Stimulated activated CD4-positive, alpha-beta T cell treated with anti-CD3 and anti-CD28 coated beads, Interleukin-4, amount 100 ng/mL, for 1 hour (primary cell): ENCODE measurements at regions not wholly inside any gene's neighbourhood (a gene's known extent, or its start where the extent isn't known, plus 50 kb on each side); places are given as distances from the start of the nearest gene placed in this dataset.

Experiments
- DNase-seq: peaks from one replicate; pipeline ENCODE4 v3.0.0-alpha.2; 2020

DNA sequence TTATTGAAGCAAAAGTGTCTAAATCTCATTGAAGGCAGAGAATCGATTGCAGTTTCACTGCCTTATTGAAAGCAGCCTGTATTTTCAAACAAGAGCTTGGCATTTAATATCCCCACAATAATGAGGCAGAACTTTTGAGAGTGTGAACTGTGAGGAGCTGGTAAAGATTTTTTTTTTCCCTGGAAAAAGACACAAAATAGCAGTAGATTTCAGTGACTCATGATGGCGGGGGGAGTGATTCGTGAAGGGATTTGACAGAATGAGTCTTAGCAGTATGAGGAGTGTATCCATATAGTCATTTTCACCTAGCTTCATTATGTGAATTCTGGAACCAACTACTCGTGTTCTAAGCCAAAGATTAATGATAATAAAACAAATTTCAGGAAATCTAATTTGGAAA lies 242.9 kb downstream of the ARL6IP6 start:
- DNase-seq = no peak

DNA sequence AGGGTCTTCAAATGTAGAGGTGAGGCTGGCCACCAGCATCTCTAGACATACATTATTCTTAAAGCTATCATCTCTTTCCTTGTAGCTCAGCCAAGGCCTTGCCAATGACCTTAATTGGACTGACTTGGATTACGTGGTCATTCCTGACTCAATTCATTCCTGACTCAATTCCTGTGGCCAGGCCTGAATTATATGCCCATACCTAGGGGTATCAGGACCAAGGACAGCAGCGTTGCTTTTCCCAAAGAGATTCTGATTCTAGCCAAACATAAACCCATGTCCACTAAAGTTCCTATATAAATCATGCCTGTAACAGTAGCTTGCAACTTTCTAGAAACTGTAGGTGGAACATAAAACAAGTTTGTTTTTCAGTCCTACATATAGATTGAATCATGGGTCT lies 231.7 kb downstream of the ARL6IP6 start:
- no peak for DNase-seq

DNA sequence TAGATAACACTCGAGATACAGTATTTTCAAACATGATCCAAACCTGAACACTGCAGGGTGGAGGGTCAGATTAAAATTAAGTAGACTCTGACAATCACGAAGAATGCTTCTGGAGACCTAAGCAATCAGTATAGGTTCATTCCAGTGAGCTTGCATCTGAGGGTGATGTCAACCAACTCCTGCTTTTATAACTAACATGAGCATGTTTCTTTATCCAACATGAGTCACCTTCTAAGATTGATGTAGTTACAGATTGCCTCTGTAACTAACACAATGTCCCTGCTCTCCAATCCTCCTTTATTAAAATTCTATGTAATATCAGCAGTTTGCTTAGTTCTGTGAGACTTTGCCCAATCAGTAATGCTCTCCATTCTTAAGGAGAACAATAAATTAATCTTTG lies 225.7 kb downstream of the ARL6IP6 start:
- DNase-seq = no peak

DNA sequence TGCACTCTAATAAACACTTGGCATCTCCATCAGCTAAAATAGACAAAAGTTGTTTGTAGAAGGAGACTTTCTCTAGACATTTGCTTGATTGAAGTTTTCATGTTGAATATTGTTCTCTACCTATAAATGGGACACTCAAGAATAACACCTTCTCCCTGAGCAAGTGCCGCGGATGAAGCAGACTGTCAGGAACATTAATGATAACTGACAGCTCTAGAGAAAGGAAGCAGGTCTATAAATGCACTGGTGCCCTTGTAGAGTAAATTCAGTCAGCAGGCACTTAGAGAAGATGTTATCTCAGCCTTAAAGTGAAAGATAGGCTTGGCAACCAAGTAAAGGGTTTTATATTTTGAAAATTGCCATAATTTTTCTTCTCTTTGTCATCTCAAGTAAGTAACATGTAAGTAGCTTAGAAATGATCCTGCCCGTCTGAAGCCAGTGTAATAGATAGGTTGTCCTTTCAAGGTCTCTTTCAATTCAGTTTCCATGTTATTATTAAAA lies 224.6 kb downstream of the ARL6IP6 start:
- DNase-seq = no peak

DNA sequence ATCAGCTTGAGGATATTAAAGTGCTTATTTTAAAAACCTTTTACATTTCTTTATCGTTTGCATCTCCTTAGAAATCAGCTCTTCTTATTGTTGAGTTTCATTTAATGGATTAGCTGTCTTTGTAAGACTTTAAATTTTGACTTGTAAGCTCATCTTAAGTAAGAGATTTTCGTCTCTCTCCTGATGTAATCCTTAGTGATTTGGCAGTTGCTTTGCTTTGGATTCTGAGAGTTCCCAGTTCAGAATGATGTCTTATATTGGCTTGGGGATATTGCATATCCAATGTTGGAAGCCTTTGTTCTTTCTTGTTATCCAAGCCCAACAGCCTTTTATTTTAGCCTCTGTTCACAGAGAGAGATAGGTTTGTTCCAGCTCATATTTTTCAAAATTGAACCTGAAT lies 212.1 kb downstream of the ARL6IP6 start:
- DNase-seq = no peak

DNA sequence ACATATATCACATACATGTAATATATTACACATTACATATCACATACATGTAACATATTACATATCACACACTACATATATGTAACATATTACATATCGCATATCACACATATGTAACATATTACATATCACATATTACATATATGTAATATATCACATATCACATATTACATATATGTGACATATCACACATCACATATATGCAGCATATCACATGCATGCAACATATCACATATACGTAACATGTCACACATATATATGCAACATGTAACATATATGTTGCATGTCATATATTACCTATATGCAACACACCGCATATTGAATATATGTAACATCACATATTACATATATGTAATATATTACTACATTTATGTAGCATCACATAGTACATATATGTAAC lies 211.2 kb downstream of the ARL6IP6 start:
- DNase-seq = no peak

DNA sequence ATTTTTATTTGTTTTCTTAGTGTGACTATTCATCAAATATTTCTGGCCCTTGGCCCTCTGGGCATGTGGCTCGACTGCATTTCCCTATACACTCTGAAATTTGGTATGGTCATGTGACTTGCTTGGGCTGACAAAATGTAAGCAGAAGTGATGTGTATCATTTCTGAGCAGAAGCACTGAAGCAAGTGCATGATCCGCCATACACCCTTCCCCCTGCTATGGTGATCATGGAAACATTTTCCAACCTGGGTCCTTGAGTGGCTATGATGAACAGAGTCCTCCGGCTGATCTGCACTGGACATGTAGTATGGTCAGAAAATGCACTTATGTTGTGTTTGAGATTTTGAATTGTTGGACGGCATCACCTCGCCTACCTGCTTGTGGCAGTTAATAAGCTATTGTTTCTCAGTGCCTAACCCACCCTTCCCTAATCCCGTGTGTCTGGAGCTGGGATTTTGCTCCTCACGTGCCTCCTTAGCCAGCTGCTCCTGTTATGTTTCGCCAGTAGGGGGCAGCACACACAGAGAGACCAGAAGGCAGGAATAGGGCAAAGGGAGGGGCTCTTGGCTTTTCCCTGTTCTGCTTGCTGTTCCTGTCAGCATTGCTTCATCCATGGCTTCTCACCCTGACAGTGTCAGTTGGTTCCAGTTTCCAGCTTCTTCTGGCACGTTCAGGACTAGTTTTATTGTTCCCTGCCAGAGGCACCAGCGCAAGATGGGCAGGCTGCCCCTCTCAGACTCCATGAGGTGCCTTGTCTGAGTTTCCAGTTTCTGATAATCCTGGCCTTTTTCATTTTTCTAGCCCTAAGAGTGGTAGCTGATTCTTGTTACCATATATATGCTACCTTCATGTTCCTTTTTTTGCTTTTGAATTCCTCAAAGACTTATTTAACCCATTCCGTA lies 207.4 kb downstream of the ARL6IP6 start:
- DNase-seq = peak; percentile 6

DNA sequence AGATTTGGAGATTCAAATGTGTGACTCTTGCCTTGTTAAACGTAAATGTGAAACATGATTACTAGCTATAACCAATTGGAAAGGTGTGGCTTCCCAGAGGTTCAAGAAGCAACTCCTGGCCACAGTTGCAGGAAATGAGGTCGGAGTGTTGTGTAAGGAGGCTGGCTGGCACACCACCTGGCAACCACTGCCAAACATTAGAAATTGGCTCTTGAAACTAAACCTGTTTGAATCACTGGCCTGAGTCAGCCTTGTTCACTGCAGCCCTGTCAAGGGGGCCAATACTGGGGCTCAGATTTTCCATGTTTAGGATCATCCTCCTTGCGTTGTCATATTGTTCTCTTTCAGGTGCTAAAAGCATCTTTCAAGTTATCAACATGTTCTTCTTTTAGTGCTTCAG lies 206.3 kb downstream of the ARL6IP6 start:
- no peak for DNase-seq

DNA sequence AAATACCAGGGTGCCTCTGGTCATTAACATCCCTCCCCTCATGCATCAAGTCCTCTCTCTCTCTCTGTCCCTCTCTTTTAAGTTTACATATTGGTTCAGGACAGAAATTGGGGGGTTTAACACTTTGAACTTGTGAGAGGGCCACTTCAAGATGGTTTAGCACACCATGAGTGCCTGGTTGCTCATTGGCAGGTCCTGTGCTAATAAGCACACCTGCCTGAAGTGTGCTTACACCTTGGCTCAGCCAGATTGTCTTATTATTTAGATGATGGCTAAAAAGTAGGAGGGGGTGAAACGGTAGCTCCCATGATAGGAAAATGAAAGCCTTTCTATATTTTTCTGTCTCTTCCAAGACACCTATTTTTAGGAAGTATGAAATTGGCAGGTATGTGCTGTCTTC lies 205.8 kb downstream of the ARL6IP6 start:
- DNase-seq = no peak

DNA sequence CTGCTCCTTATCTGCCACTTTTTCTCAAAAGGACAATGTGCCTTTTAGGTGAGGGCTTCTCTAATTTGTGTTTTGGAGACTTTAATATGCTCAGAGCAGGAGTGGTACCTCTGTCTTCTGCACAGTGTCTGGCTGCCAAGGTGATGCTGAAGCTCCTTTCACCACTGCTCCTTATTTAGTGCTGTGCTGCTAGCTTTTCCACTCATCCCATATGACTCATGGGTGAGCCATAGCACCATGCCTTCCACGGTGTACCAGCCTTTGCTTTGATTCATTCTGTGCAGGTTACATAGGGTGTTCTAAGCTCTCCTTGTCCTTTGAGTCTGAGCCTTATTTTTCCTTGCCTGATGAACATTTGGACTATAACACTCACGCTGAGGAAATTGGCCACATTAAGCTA lies 202.4 kb downstream of the ARL6IP6 start:
- no peak for DNase-seq

DNA sequence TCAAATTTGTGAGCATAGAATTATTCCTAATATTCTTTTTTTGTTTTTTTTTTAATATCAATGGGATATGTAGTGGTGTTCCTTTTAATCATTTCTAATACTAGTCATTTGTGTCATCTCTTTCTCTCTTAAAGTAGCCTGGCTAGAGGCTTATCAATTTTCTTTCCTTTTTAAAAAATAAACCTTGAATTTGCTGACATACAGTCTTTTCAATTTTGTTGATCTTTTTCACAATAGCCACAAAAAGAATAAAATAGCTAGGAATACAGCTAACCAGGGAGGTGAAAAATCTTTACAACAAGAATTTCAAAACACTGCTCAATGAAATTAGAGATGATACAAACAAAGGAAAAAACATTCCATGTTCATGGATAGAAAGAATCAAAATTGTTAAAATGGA lies 192.6 kb downstream of the ARL6IP6 start:
- DNase-seq = no peak

DNA sequence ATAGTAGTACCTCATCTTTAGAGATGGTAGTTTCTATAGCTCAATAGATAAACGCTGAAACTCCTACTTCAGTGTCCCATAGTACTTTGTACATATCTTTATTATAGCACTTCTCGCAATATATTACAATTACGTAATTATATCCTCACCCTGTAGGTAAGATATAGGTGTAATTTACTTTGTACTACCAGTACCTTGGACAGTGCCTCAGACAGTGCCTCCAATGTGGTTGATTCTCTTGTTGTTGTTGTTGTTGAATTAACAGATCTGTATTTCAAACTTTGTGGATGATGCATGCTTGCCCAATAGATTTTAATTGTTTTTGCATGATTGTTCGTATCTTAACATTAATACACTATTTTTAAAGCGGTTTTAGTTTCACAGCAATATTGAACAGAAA lies 188.6 kb downstream of the ARL6IP6 start:
- DNase-seq = no peak

DNA sequence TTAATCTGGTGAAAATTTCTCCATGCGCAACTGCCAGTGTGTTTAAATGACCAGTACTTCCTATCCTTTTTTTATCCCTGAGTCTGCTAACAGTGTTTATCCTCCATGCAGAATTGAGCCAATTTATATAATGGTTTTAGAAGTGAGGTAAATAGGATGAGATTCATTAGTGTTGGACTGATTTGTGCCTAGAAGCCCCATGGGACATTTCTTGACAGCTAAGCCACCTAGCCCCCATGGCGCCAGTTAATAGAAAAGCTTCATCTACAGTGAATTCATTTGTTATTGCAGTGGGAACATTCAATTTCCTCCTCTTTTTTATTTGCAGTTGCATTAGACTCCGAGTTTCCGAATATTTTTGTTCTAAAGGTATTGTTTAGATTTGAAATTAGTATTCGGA lies 175.6 kb downstream of the ARL6IP6 start:
- DNase-seq = no peak

DNA sequence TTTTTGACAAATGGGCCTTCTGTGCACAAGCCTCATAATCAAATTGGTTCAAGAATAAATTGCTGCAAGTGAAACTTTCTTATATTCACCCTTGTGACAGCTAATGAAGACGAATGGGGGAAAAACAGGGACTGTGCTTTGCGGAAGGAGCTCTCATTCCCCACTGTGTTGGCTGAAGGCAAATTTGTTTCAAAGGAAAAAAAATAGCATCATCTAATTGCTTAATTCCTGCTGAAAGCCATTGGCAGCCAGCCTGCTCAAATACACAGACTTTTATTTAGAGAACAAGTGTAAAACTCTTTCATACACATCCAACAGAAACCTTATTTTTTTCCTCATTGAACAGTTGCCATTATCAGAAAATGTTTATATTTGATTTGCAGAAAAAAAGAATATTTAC lies 172.3 kb downstream of the ARL6IP6 start:
- DNase-seq = no peak

DNA sequence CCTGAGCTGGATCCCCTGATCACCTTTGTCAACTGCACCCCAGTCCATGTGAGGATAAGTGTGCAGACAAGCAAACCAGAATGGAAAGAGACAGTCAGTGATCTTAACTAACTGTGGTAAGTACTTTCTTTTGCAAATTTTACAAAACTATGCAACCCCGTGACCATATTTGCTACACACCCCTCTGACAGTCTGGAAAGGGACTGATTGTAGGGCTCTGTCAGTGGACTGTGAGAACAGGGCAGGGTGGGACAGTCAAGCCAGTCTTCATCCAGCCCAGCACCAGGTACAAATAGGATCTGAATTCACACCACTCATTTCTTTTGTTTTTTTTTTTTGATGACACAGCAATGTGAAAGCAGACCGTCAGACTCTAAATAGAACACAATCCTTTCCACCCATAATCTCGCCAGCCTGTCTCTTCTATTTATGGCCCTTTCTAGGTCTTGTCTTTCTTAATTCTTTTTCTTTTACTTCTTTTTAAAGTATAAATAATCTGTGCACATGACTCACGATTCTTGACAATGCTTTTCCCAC lies 165.6 kb downstream of the ARL6IP6 start:
- DNase-seq = no peak

DNA sequence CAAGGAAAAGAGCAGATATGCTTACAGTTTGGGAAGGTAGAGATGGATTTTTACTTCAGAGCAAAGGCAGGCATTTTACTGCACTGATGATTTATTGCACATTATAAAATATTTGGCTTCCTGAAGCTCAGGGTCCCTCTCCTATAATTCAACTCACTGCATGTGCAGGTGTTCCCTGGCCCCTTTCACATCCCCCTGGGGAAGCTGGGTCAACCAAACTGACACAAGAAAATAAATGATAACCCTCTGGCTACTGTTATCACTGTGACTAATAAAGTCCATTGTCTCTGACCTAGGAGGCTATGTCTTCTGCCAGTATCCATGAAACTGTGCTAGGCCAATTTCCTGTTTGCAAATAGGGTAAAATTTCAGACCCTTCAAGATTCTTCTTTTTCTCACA lies 163.1 kb downstream of the ARL6IP6 start:
- no peak for DNase-seq

DNA sequence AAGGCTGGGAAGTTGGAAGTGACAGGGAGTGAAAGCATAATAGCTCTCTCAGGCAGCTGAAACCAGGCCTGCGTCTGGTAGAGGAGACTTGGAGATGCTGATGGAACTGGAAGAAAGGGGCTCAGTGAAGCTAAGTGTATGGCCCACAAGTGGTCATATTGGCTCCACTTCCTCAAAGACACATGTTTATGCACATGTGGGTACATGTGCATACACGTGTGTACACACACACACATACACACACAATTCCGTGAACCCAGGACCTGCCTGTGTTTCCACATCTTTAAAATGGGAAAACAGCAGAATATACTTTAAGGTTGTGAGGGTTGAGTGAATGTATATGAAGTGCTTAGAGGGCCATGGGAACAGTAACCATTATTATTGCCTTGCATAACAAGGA lies 160.9 kb downstream of the ARL6IP6 start:
- DNase-seq = no peak

DNA sequence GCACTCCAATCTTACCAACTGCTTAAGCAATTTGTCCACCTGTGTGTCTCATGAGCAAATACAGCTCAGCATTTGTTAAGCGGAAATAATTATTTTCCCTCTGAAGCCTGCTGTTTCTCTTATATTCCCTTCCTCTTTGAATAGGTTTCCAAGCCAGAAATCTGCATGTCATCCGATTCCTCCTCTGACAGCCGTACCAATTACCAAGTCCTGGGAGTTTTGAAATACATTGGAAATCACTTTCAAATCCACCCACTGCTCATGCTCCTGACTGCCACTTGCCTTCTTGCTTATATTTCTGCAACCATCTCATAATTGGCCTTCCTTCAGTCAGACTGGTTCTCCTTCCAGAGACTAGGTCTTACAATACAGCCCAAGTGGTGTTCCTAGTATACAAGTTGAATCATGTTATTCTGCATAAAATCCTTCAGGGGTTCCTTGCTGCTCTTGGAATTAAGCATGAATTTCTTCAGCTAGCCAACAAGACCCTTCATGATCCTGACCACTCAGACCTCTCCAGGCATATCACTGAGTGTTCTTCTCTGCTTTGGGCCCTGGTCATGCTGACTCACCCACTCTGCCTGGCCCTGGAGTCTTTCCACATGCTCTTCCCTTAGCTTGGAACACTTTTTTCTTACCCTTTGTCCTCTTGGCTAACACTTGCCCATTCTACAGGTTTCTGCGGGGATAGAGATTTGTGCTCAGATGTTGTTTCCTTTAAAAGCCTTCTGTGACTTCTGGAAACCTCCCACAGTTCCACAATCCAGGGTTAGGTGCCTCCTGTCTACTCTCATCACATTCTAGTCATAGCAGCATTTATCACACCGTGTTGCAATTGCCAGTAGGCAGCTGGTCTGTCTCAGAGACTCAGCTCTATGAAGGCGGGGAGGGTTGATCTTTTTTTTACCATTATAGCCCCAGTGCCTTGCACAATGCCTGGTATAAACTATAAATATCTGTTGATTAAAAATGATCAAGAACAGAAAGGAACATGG lies 157.6 kb downstream of the ARL6IP6 start:
- no peak for DNase-seq

DNA sequence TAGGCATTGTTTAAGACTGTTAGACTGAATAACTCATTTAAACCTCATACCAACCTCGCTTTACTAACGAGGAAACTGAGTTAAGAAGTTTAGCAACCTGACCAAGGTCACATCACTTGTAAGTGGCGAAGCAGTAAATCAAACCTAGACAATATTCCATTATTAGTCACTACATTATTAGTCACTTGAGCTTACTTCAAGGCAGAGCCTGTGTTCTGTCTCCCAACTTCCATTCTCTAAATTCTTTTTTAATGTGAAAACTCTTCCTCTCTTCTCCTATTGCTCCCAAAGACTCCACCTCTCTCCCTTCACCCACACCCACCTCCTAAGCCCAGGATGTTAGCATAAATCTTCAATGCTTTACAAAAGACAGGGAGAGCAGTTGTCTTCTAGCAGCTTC lies 156.5 kb downstream of the ARL6IP6 start:
- DNase-seq = no peak

DNA sequence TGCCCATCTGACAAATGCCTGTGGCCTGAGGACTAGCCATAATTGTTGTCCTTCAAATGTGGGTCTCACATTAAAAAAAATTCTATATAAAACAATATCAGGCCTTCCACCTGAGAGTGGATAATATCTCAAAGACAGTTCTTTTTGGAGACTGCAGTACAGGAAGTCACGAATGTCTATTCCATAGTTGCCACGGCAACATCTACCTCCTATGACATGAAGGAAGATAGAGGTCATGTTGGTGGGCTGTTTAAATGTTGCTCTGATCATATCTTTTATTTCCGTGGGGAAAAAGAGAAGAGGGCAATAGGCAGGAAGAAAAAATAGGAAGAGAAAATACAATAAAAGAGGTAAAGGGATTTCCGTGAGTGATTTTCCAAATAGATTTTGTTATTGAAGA lies 151.8 kb downstream of the ARL6IP6 start:
- DNase-seq = no peak

DNA sequence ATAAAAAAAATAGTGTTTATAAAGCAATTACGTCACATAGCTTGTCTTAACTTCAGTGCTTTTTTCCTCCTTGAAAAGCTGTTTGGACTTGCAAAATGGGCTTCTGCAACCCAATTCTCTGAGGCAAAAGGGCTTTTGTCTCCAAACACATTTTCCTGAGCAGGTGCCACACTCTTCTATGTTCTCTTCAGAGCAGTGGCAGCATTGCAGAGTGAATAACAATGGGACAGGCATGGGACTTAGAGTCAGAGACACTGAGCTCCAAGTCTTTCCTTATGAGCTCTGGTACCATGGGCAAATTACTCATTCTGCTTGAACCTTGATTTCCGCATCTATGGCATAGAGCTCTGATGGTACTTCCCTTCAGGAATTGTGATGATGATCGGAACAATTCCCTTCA lies 149.0 kb downstream of the ARL6IP6 start:
- DNase-seq = no peak

DNA sequence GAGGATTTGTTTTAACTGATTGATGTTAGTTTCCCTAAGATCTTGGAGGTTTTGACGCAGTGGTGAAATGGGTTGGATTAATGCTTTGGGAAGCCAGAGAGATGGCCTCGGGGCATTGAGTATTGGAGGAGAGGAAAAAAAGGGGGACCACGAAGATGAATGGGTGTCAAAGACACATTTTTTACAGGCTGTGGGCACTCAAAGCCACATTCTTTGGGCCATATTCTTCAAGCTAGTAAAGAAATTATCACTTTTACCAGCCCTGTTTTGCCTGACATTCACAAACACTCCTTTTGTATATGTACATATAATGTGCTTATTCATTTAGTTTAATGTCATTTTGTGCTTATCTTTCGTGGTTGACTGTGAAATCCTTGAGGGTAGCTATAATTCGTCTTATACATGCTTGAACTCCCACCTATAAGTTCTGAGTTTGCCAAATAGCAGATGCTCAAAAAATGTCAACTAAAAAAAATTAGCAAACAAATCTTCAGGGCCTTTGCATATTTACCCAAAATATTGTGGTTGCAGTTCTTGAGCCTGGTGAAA lies 146.3 kb downstream of the ARL6IP6 start:
- DNase-seq = no peak

DNA sequence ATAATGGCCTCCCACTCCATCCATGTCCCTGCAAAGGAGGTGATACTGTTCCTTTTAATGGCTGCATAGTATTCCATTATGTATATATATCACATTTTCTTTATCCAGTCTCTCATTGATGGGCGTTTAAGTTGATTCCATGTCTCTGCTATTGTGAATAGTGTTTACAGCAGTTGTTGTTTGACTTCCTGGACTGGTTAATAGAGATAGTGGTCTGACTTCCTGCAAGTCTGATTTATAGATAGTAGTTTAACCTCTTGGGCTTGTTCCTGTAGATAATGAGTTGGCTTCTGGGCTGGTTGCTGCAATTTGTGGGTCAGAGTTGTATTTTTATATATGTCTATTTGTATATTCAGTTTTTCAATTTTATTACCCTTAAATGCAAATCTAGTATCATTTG lies 145.4 kb downstream of the ARL6IP6 start:
- no peak for DNase-seq
